HS-27A (cell line): ENCODE measurements at regions not wholly inside any gene's neighbourhood (a gene's known extent, or its start where the extent isn't known, plus 50 kb on each side); places are given as distances from the start of the nearest gene placed in this dataset.

ENCODE experiments used
- DNase-seq: peaks from one replicate; pipeline ENCODE4 v3.0.0-alpha.2; 2012; ENCODE audit warnings: low read depth, missing footprints

DNA sequence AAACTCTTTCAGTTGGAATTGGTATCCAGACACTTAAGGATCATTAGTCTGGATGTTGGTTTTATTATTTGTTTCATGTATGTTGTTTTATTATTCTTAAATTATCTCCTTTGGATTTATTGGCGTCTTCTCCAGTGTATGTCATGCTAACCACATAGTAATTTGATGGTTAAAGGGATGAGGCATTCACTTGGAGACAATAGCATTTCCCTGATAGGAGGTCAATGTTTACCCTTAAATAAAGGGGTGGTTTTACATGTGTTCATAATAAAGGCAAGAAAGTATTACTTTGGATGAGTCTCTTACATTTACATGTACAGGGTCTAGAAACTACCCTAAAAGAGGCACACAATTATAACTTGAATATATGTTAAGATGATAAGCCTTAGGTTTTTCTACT is 51.2 kb upstream of the RNF144B start:
- DNase-seq: no peak

DNA sequence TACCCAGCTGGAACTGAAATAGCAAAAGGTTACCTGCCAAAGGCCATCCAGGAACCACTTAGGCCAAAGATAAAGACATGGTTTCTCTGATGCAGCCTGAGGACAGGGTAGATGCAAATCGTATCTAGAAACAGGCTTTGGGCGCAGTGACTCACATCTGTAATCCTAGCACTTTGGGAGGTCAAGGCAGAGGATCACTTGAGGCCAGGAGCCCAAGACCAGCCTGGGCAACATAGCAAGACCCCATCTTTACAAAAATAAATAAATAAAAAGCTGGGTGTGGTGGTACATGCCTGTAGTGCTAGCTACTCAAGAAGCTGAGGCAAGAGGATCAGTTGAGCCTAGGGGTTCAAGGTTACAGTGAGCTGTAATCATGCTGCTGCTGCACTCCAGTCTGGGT is 52.9 kb upstream of the RNF144B start:
- no peak for DNase-seq

DNA sequence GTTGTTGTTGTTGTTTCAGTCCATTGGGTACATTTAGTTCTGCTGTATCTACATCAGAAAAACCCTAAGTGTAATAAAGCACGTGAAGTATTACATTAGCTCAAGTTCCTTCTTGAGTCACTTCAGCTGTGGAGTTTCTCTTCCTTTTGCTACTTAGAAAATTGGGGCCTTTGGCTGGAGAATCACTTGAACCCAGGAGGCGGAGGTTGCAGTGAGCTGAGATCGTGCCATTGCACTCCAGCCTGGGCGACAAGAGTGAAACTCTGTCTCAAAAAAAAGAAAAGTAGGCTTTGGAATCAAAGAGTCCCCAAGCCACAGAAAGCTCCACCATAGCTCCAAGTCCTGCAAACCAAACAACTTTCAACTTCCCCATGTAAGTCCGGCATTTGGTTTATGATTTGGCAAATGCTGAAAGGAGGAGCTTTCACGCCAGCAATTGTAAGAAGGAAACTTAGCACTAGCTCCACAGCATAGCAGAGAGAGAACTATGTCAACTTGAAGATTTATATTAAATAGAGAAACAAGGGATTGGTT is 56.5 kb upstream of the RNF144B start:
- DNase-seq: no peak

DNA sequence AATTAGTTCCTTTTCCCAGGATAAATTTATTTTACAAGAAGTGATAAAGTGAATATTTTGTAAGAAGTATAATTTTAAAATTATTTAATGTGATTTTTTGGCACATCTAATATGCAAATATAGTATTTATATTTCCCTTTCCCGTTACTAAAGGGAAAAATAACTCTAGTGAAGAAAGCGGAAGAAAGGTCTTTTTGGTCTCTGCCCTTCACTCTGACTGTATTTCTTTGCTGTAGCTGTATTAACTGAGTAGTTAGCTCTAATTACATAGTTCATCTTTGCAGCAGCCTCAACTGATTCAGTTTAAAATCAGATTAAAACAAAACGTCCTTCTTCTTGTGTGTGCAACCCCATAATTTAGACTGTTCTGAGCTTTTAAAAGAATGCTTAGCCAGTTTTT is 57.4 kb upstream of the RNF144B start:
- no peak for DNase-seq

DNA sequence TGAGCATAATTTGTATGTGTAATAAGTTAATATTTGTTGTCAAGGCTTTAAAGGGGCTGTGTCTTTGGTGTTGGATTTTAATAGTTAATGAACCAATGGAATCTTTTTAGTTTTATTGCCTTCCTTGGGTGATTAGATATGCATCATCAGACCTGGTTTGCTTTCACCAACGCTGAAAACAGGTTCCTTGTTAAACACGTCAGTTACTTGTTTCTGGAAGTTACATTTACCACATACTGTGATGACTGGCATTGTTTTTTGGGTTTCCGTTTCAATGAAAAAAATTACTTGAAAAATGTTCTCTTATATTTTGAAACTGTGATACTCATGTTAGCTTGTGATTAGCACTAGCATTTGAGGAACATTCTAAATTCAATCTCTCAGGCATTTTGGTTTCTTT is 58.6 kb upstream of the RNF144B start:
- DNase-seq: no peak

- no peak for DNase-seq
Observed at GRCh38 chr6:18328070-18328469, 59.1 kb upstream of the RNF144B start.

DNA sequence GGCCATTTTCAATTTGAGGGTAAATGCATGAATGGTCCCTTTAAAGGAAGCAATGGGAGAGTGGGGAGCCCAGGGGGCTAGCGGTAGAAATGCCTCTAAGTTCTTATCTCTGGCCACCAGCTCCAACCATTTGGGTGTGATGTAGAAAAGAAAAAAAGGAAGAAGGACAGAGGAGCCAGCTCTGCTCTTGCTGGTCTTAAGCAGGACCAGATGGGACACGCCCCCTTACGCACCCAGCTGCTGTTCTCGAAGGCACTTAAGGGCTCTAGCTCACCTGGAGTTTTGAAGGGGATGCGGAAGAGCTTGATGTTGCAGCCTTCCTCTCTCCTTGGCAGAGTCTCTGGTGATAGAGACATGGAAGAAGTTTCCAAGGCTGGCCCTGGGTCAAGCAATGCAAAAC is 59.5 kb upstream of the RNF144B start:
- DNase-seq: no peak

DNA sequence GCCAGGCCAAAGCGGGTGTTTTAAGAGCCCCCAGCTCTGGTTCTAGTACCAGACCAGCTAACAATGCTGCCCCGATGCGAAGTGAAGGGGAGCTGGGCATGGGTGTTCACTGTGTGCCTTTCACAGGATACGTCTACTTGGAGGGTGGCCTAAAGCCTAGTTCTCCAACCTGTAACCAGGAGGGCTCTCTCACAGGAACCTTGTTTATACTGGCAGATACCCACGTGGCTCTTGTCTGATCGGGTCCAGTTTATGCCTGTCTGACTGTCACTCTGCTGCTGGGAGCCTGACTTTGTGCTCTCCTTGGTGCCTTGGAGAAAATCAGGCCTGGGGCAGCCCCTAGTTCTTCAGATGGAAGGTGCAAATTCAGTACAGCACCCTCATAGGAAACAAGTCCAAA is 60.2 kb upstream of the RNF144B start:
- DNase-seq: no peak

- no peak for DNase-seq
Observed at GRCh38 chr6:18326001-18326400, 61.1 kb upstream of the RNF144B start.

- no peak for DNase-seq
Observed at GRCh38 chr6:18324706-18325042, 60.3 kb upstream of the DEK start.

- DNase-seq: peak; percentile 58
Observed at GRCh38 chr6:18323935-18324705, 59.8 kb upstream of the DEK start.

- no peak for DNase-seq
Observed at GRCh38 chr6:18317850-18318249, 53.5 kb upstream of the DEK start.

DNA sequence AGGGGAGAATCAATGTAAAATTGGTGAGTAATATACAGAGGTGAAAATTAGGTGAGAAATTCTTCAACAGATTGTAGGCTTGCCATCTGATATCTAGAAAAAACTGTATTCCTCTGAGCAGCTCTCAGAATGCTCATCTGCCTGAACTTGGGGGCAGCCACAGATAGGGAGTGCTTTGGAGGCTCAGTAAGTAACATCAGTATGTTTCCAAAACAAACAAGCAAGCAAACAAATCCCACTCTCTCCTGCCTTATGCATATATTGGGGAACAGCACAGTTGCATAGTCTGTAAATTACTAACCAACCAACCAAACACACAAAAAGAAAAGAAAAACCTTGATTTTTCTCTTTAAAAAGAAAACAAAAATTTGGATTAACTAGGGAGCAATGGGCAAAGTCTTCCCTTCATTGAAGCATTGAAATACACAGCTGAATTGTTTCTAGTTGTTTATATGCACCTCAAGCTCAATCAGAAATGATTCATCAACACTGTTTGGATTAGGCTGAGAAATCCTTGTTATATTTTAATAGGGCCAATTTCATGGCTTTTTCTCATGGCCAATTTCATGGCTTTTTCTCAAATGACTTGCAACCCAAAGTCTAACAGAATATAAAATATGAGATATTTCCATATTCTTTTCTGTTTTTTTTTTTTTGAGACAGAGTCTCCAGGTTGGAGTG is 50.1 kb upstream of the DEK start:
- no peak for DNase-seq
